ENCODE measurements at regions not wholly inside any gene's neighbourhood (a gene's known extent, or its start where the extent isn't known, plus 50 kb on each side); places are given as distances from the start of the nearest gene placed in this dataset.

DNA sequence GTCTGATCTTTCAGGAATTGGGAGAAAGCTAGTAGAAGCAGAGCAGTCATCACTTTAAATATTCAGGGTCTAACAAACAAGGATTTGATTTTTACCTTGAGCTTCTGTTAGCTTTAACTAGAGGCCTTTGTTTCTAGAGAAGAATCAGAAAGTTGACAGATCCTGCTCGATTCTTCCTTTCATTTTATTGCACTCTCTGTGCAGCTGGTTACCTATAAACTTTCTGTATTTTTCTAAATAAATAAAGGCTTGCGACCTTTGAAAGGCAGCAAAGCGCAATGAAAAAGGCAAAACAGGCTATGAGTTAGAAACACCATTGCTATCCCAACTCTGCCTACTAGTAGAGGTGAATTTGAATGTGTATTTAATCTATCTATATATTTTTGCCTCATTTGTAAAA, 101.4 kb upstream of the NPY2R start:
- no peak for DNase-seq

DNA sequence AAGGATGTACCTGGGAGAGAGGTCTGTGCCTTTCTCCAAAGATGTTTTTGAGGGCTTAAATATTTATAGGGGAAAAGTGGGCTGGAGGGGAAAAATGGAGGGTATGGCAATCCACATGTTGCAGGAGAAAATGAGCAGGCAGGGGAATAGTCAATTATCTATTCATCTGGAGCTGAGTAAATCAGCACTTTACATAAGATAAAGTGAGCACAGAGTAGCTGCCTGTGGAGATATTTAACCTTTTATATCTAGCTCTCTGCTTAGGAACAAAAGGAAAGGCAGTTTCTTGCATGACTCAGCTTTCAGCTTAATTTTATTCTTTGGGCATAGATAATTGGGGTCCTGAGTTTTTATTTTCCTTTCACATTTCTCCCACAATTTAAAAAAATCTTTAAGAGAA, 93.6 kb upstream of the NPY2R start:
- no peak for DNase-seq

DNA sequence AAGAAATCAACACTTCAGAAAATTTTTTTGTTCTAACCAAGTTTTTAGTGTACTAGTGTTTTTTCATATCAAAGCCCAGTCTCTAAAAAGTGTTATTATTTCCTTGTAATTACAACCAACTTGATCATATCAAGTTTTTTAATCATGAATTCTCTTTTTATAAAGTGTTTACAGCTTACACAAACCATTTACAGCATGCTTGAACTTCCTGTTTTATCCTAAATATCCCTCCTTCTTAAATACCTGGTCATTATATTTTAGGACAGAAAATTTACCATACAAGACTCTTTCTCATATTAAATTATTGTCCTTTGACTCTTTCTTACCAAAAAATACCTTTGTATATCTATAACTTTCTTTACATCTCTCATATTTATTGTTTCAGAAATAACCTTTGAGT, 89.4 kb upstream of the NPY2R start:
- no peak for DNase-seq

DNA sequence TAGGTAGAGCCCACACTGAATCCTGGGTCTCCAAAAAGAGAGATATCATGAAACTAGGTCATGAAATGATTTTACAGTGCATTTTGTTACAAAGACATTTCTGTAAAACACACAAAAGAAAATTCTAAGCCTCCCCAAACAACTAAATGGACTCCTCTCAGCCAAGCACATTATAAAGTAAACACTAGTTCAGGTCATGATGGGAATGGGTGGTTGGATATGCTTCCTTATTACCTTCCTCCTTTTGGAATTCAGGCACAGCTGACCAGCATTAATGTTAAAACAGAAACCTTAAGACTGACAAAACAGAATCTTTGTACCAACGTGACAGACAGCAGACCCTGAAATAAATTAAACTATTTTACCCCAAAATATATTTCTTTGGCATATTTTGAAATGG, 87.9 kb upstream of the NPY2R start:
- no peak for DNase-seq

DNA sequence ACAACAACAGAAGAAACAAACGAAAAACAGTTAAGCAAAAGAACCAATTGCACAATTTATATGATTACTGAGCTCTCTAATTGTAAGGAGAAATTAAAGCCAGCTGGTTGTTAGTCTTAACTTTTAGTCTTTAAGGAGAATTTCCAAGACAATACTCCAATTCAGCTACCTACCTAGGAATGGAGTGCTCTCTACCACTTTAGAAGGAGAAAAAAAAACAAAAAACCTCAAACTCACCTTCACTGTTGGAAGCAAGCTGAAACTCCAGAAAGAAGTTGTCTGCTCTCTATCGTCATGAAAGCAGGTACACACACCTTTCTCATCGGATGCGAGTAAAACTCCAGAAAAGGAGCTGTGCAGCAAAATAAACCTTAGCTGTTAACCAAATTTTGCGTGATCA, 86.1 kb upstream of the NPY2R start:
- no peak for DNase-seq

DNA sequence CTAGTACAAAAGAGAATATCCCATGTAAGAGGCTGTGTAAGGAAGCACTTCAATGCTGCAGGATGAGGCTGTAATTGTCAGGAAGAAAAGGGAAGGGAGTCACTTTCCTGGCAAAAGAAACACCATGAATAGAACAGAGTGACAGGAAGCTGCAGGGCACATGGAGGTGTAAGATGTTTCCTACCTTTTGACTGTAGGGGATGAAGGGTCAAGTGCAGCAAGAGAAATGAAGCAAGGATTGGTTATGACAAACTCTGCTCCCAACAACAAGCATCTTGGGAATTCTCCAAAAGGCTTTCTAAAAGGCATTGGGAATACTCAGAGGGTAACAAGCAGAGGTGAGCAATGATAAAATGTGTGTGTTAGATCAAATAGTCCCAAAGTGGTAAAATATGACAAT, 74.3 kb upstream of the NPY2R start:
- no peak for DNase-seq

DNA sequence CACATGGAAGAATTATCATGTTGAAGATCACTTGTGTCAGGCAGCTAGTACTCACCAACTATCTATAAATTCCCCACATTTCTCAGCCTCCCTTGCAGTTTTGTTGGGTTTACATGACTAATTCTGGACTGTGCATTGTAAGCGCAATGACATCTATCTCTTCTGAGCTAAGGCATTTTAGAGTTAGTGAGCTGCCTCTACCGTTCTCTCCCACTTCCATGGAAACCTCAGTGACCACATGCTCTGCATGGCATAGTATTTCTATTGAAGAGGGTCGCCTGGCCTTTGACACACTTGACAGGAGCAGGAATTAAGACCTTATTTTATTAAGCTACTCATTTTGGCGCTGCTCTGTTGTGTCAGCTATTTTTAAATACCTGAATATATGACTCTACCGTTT, 67.5 kb upstream of the NPY2R start:
- DNase-seq, result no peak

DNA sequence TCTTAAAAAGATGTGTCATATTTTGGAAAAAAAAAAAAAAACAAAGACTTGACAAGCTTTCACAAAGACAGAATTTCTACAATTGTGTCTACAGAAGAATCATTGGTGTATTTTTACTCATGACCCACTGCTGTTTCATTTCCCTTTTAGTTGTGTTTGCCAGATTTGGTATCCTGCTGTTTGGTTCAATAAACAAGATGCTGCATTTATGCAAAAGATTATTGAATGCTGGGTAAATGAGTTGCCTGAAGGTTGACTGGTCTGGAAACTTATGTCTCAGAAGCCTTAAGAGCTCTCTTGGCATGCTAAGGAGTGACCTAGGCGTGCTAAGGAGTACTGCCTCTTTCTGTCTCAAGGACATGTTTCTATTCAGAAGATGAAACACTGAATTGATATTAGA, 64.9 kb upstream of the NPY2R start:
- no peak for DNase-seq

Measured in hematopoietic multipotent progenitor cell treated with erythropoietin and hydrocortisone succinate and interleukin-3 and kit ligand, for 8 days (in vitro differentiated cells).